ENCODE measurements at regions not wholly inside any gene's neighbourhood (a gene's known extent, or its start where the extent isn't known, plus 50 kb on each side); places are given as distances from the start of the nearest gene placed in this dataset.

DNA sequence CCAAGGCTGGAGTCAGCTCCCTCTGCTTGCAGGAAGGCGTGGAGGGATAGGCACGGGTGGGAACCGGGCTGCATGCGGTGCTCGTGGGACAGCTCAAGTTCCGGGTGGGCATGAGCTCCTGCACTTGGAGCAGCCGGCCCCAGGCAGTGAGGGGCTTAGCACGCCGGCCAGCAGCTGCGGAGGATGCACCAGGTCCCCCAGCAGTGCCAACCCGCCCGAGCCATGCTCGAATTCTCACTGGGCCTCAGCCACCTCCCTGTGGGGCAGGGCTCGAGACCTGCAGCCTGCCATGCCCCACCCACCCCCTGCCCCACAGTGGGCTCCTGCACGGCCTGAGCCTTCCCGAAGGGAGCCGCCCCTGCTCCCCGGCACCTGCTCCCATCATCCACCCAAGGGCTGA, 1501.8 kb downstream of the AACS start:
- no peak overlapping the region for H3K4me3 ChIP-seq (replicated peaks; ENCODE audit: low read depth, low read length)
- TF ChIP-seq, protein P1, sequence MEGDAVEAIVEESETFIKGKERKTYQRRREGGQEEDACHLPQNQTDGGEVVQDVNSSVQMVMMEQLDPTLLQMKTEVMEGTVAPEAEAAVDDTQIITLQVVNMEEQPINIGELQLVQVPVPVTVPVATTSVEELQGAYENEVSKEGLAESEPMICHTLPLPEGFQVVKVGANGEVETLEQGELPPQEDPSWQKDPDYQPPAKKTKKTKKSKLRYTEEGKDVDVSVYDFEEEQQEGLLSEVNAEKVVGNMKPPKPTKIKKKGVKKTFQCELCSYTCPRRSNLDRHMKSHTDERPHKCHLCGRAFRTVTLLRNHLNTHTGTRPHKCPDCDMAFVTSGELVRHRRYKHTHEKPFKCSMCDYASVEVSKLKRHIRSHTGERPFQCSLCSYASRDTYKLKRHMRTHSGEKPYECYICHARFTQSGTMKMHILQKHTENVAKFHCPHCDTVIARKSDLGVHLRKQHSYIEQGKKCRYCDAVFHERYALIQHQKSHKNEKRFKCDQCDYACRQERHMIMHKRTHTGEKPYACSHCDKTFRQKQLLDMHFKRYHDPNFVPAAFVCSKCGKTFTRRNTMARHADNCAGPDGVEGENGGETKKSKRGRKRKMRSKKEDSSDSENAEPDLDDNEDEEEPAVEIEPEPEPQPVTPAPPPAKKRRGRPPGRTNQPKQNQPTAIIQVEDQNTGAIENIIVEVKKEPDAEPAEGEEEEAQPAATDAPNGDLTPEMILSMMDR (IDR thresholded peaks at IDR 0.05; ENCODE audit: low read depth, low read length, missing control alignments), result no peak
- DNase-seq (ENCODE audit: extremely low read depth, low read depth), result no peak

GRCh38 chr12:126569706-126570105, 1504.5 kb downstream of the AACS start:
- DNase-seq (ENCODE audit: extremely low read depth, low read depth), result no peak
- TF ChIP-seq, protein P1 (IDR thresholded peaks at IDR 0.05; ENCODE audit: low read depth, low read length, missing control alignments), result no peak
- no peak overlapping the region for H3K4me3 ChIP-seq (replicated peaks; ENCODE audit: low read depth, low read length)

GRCh38 chr12:126570566-126570965, 1505.3 kb downstream of the AACS start:
- TF ChIP-seq, protein P1 (IDR thresholded peaks at IDR 0.05; ENCODE audit: low read depth, low read length, missing control alignments), result no peak

GRCh38 chr12:126572170-126572569, 1506.9 kb downstream of the AACS start:
- H3K4me3 ChIP-seq (replicated peaks; ENCODE audit: low read depth, low read length), result no peak overlapping the region
- no peak for DNase-seq (ENCODE audit: extremely low read depth, low read depth)
- TF ChIP-seq, protein P1 (IDR thresholded peaks at IDR 0.05; ENCODE audit: low read depth, low read length, missing control alignments), result no peak

More at GRCh38 chr12:126570566-126570965, 1505.3 kb downstream of the AACS start:
- no peak for DNase-seq (ENCODE audit: extremely low read depth, low read depth)
- H3K4me3 ChIP-seq (replicated peaks; ENCODE audit: low read depth, low read length), result no peak overlapping the region

DNA sequence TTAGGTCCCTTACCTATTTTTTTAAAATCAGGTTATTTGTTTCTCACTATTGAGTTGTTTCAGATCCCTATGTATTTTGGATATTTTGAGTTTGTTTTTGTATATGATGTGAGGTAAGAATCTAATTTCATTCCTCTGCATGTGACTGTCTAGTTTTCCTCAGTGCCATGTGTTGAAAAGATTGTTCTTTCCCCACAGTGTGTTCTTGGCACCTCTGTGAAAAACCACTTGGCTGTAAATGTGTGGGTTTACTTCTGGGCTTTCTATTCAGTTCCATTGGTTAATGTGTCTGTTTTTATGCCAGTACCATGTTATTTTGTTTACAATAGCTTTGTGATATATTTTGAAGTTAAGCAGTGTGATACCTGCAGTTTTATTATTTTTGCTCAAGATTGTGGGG, 1516.4 kb downstream of the AACS start:
- TF ChIP-seq, protein P1 (IDR thresholded peaks at IDR 0.05; ENCODE audit: low read depth, low read length, missing control alignments), result no peak
- no peak for DNase-seq (ENCODE audit: extremely low read depth, low read depth)
- no peak overlapping the region for H3K4me3 ChIP-seq (replicated peaks; ENCODE audit: low read depth, low read length)

GRCh38 chr12:126582231-126582630, 1517.0 kb downstream of the AACS start:
- TF ChIP-seq, protein P1 (IDR thresholded peaks at IDR 0.05; ENCODE audit: low read depth, low read length, missing control alignments), result no peak
- no peak for DNase-seq (ENCODE audit: extremely low read depth, low read depth)
- no peak overlapping the region for H3K4me3 ChIP-seq (replicated peaks; ENCODE audit: low read depth, low read length)

- TF ChIP-seq, protein P1 (IDR thresholded peaks at IDR 0.05; ENCODE audit: low read depth, low read length, missing control alignments), result no peak
- DNase-seq (ENCODE audit: extremely low read depth, low read depth), result no peak
- H3K4me3 ChIP-seq (replicated peaks; ENCODE audit: low read depth, low read length), result no peak overlapping the region
Observed at GRCh38 chr12:126588586-126589249, 1523.5 kb downstream of the AACS start.
